ENCODE measurements at regions not wholly inside any gene's neighbourhood (a gene's known extent, or its start where the extent isn't known, plus 50 kb on each side); places are given as distances from the start of the nearest gene placed in this dataset.

DNA sequence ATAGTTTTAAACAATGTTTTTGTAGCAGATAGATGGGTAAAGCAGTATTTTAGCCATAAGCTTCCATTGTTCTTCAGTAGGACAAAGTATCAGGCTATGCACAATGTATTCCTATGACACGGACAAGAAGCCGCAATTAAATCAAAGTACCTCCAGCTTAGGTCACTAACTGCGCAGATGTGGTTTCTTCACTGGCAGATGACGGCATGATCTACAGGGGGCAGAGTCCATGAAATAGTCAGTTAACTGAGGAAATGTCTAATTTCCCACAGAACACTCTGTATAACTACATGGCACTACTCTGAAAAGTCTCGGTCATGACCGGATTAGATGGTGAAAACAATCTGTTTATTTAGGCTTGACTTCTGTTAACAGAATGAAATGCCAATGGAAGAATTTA is 120.7 kb upstream of the TRPM3 start:
- TF ChIP-seq, protein P1, sequence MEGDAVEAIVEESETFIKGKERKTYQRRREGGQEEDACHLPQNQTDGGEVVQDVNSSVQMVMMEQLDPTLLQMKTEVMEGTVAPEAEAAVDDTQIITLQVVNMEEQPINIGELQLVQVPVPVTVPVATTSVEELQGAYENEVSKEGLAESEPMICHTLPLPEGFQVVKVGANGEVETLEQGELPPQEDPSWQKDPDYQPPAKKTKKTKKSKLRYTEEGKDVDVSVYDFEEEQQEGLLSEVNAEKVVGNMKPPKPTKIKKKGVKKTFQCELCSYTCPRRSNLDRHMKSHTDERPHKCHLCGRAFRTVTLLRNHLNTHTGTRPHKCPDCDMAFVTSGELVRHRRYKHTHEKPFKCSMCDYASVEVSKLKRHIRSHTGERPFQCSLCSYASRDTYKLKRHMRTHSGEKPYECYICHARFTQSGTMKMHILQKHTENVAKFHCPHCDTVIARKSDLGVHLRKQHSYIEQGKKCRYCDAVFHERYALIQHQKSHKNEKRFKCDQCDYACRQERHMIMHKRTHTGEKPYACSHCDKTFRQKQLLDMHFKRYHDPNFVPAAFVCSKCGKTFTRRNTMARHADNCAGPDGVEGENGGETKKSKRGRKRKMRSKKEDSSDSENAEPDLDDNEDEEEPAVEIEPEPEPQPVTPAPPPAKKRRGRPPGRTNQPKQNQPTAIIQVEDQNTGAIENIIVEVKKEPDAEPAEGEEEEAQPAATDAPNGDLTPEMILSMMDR (IDR thresholded peaks at IDR 0.05): no peak
- TF ChIP-seq POLR2A (IDR thresholded peaks at IDR 0.05): no peak
- no peak for TF ChIP-seq EP300 (IDR thresholded peaks at IDR 0.05)

All from tibial nerve (tissue), 4 donors.